22Rv1 (cell line): ENCODE measurements at regions not wholly inside any gene's neighbourhood (a gene's known extent, or its start where the extent isn't known, plus 50 kb on each side); places are given as distances from the start of the nearest gene placed in this dataset.

ENCODE experiments used
- H3K27ac ChIP-seq: fragments of 450-650 bp; 2 replicates; pipeline ENCODE4 v1.5.1; 2017
- ZFX ChIP-seq: fragments of 450-650 bp; IDR thresholded peaks from 2 replicates; pipeline ENCODE4 v1.6.1; 2017; ENCODE audit warnings: antibody characterized with exemption, borderline replicate concordance
- TF ChIP-seq, protein P1 (sequence below): fragments of 450-650 bp; IDR thresholded peaks from 2 replicates; pipeline ENCODE4 v1.5.1; 2017; ENCODE audit warnings: mild to moderate bottlenecking

DNA sequence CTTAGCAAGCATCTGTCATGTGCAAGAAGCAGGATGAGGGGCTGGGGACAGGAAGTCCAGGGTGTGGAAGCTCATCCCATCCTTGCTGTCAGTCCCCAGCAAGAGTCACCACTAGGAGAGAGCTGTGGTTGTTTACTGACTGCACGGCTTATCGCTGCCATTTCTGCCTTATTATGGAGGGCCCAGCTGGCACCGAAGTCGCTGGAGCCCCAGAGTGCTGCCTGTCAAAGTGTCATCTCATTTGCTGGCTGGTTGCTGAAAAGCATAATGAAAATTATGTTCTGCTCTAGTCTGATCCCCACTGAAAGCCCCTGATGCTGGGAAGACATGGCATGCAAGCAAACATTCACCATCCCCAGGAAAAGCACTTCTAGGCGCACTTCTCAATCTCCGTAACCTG lies 642.7 kb downstream of the NPHP4 start:
- TF ChIP-seq, protein P1, sequence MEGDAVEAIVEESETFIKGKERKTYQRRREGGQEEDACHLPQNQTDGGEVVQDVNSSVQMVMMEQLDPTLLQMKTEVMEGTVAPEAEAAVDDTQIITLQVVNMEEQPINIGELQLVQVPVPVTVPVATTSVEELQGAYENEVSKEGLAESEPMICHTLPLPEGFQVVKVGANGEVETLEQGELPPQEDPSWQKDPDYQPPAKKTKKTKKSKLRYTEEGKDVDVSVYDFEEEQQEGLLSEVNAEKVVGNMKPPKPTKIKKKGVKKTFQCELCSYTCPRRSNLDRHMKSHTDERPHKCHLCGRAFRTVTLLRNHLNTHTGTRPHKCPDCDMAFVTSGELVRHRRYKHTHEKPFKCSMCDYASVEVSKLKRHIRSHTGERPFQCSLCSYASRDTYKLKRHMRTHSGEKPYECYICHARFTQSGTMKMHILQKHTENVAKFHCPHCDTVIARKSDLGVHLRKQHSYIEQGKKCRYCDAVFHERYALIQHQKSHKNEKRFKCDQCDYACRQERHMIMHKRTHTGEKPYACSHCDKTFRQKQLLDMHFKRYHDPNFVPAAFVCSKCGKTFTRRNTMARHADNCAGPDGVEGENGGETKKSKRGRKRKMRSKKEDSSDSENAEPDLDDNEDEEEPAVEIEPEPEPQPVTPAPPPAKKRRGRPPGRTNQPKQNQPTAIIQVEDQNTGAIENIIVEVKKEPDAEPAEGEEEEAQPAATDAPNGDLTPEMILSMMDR: no peak
- TF ChIP-seq ZFX: no peak
- H3K27ac ChIP-seq: no peak overlapping the region

DNA sequence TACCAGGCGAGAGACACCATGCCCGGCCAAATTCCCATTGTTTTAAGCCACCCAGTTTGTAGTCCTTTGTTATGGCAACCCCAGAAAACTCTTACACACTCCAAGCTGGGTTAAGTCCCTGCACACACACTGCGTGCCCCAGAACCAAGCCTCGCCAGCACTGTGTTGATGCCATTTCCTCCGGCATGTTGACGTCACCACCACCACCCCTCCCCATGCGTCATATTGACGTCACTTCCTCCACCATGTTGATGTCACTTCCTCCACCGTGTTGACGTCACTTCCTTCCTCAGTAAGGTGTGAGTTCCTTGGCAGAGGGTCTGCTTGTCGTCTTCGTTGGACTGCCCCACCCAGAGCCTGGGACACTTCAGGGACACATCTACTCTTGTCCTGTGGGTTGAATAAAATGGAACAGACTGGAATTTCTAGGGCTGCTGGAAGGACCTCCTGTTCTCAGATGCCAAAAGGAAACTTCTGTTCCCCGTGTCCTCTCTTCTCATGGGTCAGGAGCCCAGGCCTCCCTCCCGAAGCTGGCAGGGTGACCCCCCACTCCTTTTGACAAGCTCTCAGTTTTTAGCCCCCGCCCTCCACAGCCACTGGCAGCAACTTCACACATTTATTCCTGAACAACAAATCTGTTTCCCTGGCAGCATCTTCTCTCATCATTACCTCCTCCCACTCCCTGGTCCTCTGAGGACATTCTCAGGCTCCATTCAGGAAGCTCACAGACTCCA lies 643.3 kb downstream of the NPHP4 start:
- TF ChIP-seq ZFX: no peak
- TF ChIP-seq, protein P1: no peak
- no peak overlapping the region for H3K27ac ChIP-seq

DNA sequence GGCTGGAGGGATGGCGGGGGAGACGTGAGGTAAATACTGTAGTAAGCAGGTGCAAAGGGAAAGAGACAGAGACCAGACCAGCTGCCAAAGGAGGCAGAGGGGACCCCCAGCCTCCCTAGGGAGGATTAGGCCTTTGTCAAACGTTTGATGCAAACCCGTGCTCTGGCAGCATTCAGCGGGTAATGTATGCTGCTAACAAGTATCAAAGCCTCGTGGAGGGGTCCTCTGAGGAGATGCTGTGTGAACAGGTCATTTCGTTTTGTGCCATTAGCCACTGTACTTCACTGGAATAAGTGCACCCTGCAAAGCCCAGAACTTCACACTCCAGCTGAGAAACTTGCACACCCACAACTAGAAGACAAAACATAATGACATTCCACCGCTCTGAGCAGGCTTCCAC lies 644.5 kb downstream of the NPHP4 start:
- H3K27ac ChIP-seq: no peak overlapping the region
- TF ChIP-seq, protein P1: no peak
- no peak for TF ChIP-seq ZFX

DNA sequence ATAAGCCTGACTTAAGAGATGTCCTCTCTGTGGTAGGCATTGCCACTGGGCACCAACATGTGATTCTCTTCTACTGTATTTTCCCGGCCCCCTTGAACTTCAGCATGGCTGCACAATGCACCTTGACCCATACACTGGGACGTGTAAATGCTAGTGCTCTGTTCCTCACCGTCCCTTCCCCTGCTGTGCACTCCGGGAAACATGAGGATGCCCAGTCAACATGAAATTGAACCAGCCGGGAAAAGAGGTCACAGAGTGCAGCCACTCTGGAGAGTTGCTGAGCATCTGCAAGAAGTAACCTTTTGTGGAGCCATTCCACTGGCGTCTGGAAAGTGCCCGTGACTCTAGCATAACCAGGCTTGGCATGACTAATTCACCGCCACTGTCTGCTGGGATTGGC lies 646.7 kb downstream of the NPHP4 start:
- TF ChIP-seq, protein P1: no peak
- TF ChIP-seq ZFX: no peak

DNA sequence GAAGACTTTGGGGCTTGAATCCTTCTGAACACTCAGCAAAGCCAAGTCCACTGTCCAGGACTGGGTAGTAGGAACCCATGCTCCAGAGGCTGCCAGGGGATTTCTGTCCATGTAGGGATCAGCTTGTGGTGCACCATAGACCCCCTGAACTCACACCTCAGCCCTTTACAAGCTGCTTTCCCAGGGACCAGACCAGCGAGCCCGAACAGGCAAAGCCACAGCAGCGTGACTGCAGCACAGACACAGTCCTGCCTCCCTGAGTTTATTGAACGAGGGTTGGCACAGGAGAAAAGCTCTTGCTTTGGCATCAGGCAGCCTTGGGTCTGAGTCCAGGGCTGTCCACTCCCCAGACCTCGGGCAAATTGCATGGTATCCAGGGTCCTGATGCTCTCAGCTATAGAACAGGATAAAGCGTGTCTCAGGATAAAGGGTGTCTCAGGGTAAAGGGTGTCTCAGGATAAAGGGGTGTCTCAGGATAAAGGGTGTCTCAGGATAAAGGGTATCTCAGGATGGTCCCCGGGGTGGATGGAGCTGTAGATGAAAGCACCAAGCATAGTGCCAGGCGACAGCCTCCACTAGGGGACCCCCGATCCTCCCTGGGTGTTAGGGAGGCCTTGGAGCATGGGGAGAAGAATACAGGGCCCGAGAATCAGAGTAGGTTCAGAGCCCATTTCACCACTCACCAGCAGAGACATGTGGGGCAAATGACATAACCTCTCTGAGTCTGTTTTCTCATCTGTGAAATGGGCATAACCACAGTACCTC lies 648.8 kb downstream of the NPHP4 start:
- no peak overlapping the region for H3K27ac ChIP-seq
- TF ChIP-seq, protein P1: no peak
- TF ChIP-seq ZFX: no peak

More for the DNA sequence above, 646.7 kb downstream of the NPHP4 start:
- H3K27ac ChIP-seq: no peak overlapping the region

DNA sequence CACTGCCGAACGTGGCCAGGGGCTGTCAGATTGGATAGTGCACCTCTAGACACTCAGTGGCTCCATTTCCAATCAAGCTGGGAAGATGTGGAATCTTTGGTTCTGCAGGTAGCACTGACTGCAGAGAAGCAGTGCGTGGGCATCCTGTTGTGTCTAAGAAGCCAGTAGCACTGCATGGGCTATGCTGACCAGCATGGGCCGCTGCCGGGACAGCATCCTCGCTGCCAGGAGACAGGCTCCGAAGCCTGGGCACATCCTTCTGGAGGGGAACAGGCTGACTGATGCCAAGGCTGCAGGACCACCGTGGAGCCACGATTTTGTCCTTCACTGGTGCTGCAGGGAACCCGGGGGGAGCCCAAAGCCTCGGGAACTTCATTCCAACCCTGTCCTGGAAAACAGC lies 649.4 kb downstream of the NPHP4 start:
- H3K27ac ChIP-seq: no peak overlapping the region
- no peak for TF ChIP-seq ZFX
- TF ChIP-seq, protein P1: no peak

DNA sequence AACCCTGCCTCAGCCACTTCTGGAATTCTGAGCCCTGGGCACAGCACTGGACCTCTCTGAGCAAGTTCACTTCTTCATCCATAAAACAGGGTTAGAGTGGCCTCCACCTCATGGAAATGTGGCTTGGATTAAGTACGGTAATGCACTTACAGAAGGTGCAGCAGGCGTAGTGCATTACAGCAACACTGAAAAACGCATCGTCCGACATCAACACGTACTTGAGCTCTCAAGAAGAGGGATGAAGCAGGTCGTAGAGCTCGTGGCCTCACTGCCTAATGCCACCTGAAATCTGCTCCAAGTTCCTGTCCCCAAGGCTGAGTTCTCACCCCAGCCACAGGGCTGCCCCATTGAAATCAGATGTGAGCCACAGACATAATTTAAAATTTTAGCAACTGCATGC lies 650.1 kb downstream of the NPHP4 start:
- TF ChIP-seq, protein P1: no peak
- TF ChIP-seq ZFX: no peak
- no peak overlapping the region for H3K27ac ChIP-seq
